ENCODE measurements at regions not wholly inside any gene's neighbourhood (a gene's known extent, or its start where the extent isn't known, plus 50 kb on each side); places are given as distances from the start of the nearest gene placed in this dataset.

DNA sequence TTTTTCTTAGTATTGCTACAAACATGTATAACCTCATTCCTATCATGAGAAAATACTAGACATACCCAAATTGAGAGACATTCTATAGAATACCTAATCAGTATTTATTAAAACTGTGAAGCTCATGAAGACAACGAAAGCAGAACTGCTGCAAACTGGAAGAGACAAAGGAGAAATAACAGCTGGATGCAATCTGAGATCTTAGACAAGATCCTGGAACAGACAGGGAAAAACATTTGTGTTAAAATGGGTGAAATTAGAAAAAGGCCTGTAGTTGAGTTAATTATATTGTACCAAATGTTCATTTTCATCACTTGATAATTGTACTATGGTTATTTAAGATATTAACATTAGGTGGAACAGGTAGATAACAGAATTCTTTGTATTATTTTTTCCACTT is 392.0 kb downstream of the PLPP3 start:
- CTCF ChIA-PET: no interaction called here
- H3K4me1 Mint-ChIP-seq (ENCODE audit: low read depth, unreplicated experiment): peaks cover 15% of the 10 kb centered on the region
- intact Hi-C loops (cut with micrococcal nuclease; ENCODE audit: unreplicated experiment): no loop called here
- H3K27me3 Mint-ChIP-seq (ENCODE audit: unreplicated experiment): no peaks in the 10 kb centered on the region
- BruUV-seq (replicated peaks): no TSS peak
- no peak for DNase-seq
- TF ChIP-seq CTCF (IDR thresholded peaks at IDR 0.05; ENCODE audit: unreplicated experiment): no peak
- no peak overlapping the region for H3K27ac Mint-ChIP-seq (ENCODE audit: unreplicated experiment)
- peaks cover 5% of the 10 kb centered on the region for H3K9me3 Mint-ChIP-seq (ENCODE audit: low read depth, unreplicated experiment)
- peaks cover 6% of the 10 kb centered on the region for H3K36me3 Mint-ChIP-seq (ENCODE audit: insufficient read depth, unreplicated experiment)
- H3K4me3 Mint-ChIP-seq (ENCODE audit: low read depth, unreplicated experiment): no peak overlapping the region

- intact Hi-C loops (cut with micrococcal nuclease; ENCODE audit: unreplicated experiment): no loop called here
- peaks cover 4% of the 10 kb centered on the region for H3K9me3 Mint-ChIP-seq (ENCODE audit: low read depth, unreplicated experiment)
- H3K4me1 Mint-ChIP-seq (ENCODE audit: low read depth, unreplicated experiment): peaks cover 11% of the 10 kb centered on the region
- BruUV-seq (replicated peaks): no TSS peak
- no peak for DNase-seq
- TF ChIP-seq CTCF (IDR thresholded peaks at IDR 0.05; ENCODE audit: unreplicated experiment): no peak
- no peak overlapping the region for H3K27ac Mint-ChIP-seq (ENCODE audit: unreplicated experiment)
- CTCF ChIA-PET: no interaction called here
- H3K4me3 Mint-ChIP-seq (ENCODE audit: low read depth, unreplicated experiment): no peak overlapping the region
- H3K27me3 Mint-ChIP-seq (ENCODE audit: unreplicated experiment): no peaks in the 10 kb centered on the region
- peaks cover 5% of the 10 kb centered on the region for H3K36me3 Mint-ChIP-seq (ENCODE audit: insufficient read depth, unreplicated experiment)
Observed at GRCh38 chr1:56185493-56185892, 393.9 kb downstream of the PLPP3 start.

DNA sequence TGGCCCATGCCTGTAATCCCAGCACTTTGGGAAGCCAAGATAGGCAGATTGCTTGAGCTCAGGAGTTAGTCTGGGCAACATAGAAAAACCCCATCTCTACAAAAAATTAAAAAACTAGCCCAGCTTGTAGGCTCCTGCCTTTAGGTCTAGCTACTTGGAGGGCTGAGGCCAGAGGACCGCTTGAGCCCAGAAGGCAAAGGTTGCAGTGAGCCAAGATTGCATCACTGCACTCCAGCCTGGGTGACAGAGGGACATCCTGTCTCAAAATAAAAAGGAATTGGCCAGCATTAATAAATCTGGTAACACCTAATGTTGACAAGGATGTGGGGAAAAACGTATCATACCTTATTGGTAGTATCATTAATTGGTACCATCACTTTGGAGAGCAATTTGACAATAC is 396.2 kb downstream of the PLPP3 start:
- TF ChIP-seq CTCF (IDR thresholded peaks at IDR 0.05; ENCODE audit: unreplicated experiment): no peak
- H3K4me1 Mint-ChIP-seq (ENCODE audit: low read depth, unreplicated experiment): no peaks in the 10 kb centered on the region
- DNase-seq: no peak
- H3K27me3 Mint-ChIP-seq (ENCODE audit: unreplicated experiment): no peaks in the 10 kb centered on the region
- no peak overlapping the region for H3K4me3 Mint-ChIP-seq (ENCODE audit: low read depth, unreplicated experiment)
- H3K36me3 Mint-ChIP-seq (ENCODE audit: insufficient read depth, unreplicated experiment): no peaks in the 10 kb centered on the region
- no peak overlapping the region for H3K27ac Mint-ChIP-seq (ENCODE audit: unreplicated experiment)
- CTCF ChIA-PET: no interaction called here
- H3K9me3 Mint-ChIP-seq (ENCODE audit: low read depth, unreplicated experiment): no peaks in the 10 kb centered on the region
- intact Hi-C loops (cut with micrococcal nuclease; ENCODE audit: unreplicated experiment): no loop called here
- no TSS peak for BruUV-seq (replicated peaks)

DNA sequence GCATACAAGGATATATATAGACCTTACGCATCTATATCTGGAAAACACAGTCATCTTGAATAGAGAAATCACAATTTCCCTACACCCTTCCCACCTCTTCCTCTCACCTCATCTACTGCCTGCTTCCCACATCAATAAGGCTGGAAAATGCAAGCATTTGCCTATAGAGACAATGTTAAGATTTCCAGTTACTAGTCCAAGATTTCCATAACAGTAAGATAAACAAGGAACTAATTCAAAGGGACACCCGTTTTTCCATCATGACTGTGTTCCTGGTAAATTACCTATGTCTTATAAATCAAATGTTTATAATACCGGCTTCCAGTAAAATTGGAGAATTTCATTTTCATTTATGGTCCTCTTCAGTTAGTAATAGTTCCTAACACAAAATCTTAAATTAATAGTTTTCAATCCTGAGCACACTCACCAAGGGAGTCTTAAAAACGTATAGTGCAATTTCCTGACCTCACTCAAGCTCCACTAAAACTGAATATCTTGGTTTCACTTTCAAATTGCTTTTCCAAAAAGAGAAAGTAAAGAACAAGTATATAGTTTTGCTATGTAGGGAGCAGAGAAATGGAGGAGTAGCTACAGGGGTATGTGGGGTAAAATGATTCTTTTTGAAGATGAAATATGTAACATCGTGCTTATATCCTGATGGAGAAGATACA is 398.7 kb downstream of the PLPP3 start:
- Mint-ChIP-seq H3K36me3 (ENCODE audit: insufficient read depth, unreplicated experiment) (no peaks in the 10 kb centered on the region), H3K4me3 (ENCODE audit: low read depth, unreplicated experiment) (no peak overlapping the region), H3K27ac (ENCODE audit: unreplicated experiment) (no peak overlapping the region), H3K4me1 (ENCODE audit: low read depth, unreplicated experiment) (no peaks in the 10 kb centered on the region), H3K9me3 (ENCODE audit: low read depth, unreplicated experiment) (no peaks in the 10 kb centered on the region), H3K27me3 (ENCODE audit: unreplicated experiment) (no peaks in the 10 kb centered on the region)
- no TSS peak for BruUV-seq (replicated peaks)
- DNase-seq: no peak
- CTCF ChIA-PET: interaction anchor here (1.0 kb wide), 1 partner anchor 9 kb away, joined by 3 read pairs; no protein-coding TSS in a partner anchor
- intact Hi-C loops (cut with micrococcal nuclease; ENCODE audit: unreplicated experiment): no loop called here
- no peak for TF ChIP-seq CTCF (IDR thresholded peaks at IDR 0.05; ENCODE audit: unreplicated experiment)

All from Calu3 (cell line).